ENCODE measurements at regions not wholly inside any gene's neighbourhood (a gene's known extent, or its start where the extent isn't known, plus 50 kb on each side); places are given as distances from the start of the nearest gene placed in this dataset.
A peak's percentile ranks its signal among the peaks of the same experiment; 100 is the strongest.

- no peak for DNase-seq
Measured at GRCh38 chr10:78640796-78641636, 427.8 kb upstream of the ZMIZ1 start.

- DNase-seq, result no peak
Measured at GRCh38 chr10:78641693-78642092, 427.1 kb upstream of the ZMIZ1 start.

GRCh38 chr10:78642269-78642816 lies 426.4 kb upstream of the ZMIZ1 start:
- no peak for DNase-seq

GRCh38 chr10:78643513-78643912 lies 425.3 kb upstream of the ZMIZ1 start:
- DNase-seq, result no peak

GRCh38 chr10:78644550-78644949 lies 424.2 kb upstream of the ZMIZ1 start:
- DNase-seq, result no peak

GRCh38 chr10:78645169-78645686 lies 423.5 kb upstream of the ZMIZ1 start:
- DNase-seq, result no peak

GRCh38 chr10:78645975-78646374 lies 422.8 kb upstream of the ZMIZ1 start:
- DNase-seq, result no peak

- peak; percentile 63 for DNase-seq
Measured at GRCh38 chr10:78648256-78648860, 420.4 kb upstream of the ZMIZ1 start.

GRCh38 chr10:78649429-78649828 lies 419.3 kb upstream of the ZMIZ1 start:
- DNase-seq, result no peak

- DNase-seq, result peak; percentile 9
Measured at GRCh38 chr10:78650122-78650521, 418.6 kb upstream of the ZMIZ1 start.

- no peak for DNase-seq
Measured at GRCh38 chr10:78651287-78651686, 417.5 kb upstream of the ZMIZ1 start.

GRCh38 chr10:78653555-78653954 lies 415.2 kb upstream of the ZMIZ1 start:
- no peak for DNase-seq

- no peak for DNase-seq
Measured at GRCh38 chr10:78654047-78654590, 414.6 kb upstream of the ZMIZ1 start.

- DNase-seq, result peak; percentile 42
Measured at GRCh38 chr10:78655979-78656378, 412.8 kb upstream of the ZMIZ1 start.

GRCh38 chr10:78656417-78657162 lies 412.2 kb upstream of the ZMIZ1 start:
- no peak for DNase-seq

GRCh38 chr10:78657163-78657861 lies 411.5 kb upstream of the ZMIZ1 start:
- DNase-seq, result peak; percentile 45

- DNase-seq, result no peak
Measured at GRCh38 chr10:78657862-78658165, 411.0 kb upstream of the ZMIZ1 start.

GRCh38 chr10:78658645-78659597 lies 409.8 kb upstream of the ZMIZ1 start:
- no peak for DNase-seq

GRCh38 chr10:78659598-78659967 lies 409.2 kb upstream of the ZMIZ1 start:
- DNase-seq, result no peak

- DNase-seq, result no peak
Measured at GRCh38 chr10:78660446-78661106, 408.2 kb upstream of the ZMIZ1 start.

- no peak for DNase-seq
Measured at GRCh38 chr10:78663721-78664120, 405.0 kb upstream of the ZMIZ1 start.
